Erythroblast (primary cell): ENCODE measurements at regions not wholly inside any gene's neighbourhood (a gene's known extent, or its start where the extent isn't known, plus 50 kb on each side); places are given as distances from the start of the nearest gene placed in this dataset.

Experiments used
- GATA1 ChIP-seq: IDR thresholded peaks from 2 replicates; pipeline ENCODE4 v1.6.1; 2011; ENCODE audit warnings: low read depth, mild to moderate bottlenecking, control low read depth, low read length, moderate library complexity
- POLR2A ChIP-seq: IDR thresholded peaks from 2 replicates; pipeline ENCODE4 v1.6.1; 2011; ENCODE audit warnings: mild to moderate bottlenecking, low read length

GRCh38 chr18:7415081-7415894 lies 151.8 kb upstream of the PTPRM start:
- TF ChIP-seq POLR2A: no peak
- TF ChIP-seq GATA1: no peak
